K562 (cell line): ENCODE measurements at regions not wholly inside any gene's neighbourhood (a gene's known extent, or its start where the extent isn't known, plus 50 kb on each side); places are given as distances from the start of the nearest gene placed in this dataset.

Experiments used
- ATAC-seq: fragments of 200-7000 bp; cut with Tn5 transposase; 3 replicates; pipeline ENCODE4 v1.9.1; 2020; ENCODE audit warnings: moderate library complexity
- BruUV-seq: library from RNA; stranded (reverse); fragments of 400-500 nt; replicated peaks from 2 replicates; lab custom pipeline; 2021; lab: Mats Ljungman, UMichigan
- CTCF ChIA-PET: fragments of 300-600 bp; formaldehyde crosslinking; extraction: SDS; loops from one replicate; lab custom pipeline; 2021; ENCODE audit warnings: low intra/inter-chr PET ratio; lab: Yijun Ruan, JAX
- POLR2A ChIA-PET: fragments of 300-600, 350-650 bp; sonication (Branson Sonifier 250); formaldehyde crosslinking; extraction: SDS; loops from one replicate; lab custom pipeline; 2021; ENCODE audit warnings: antibody characterized with exemption, inconsistent platforms; lab: Yijun Ruan, JAX
- DNase-seq, 4 experiments: peaks; one replicate each; pipeline versions ENCODE4 v3.0.0 to v3.0.0-alpha.2; 2011 to 2018; ENCODE audit warnings: low spot score in 3 of 4, mixed read lengths in 3 of 4; ENCODE audit errors: extremely low read depth in 1 of 4
- FAIRE-seq: peaks from 2 replicates; lab custom pipeline; 2011; peaks lifted over from hg19 to GRCh38; lab: Jason Lieb, UNC
- H2AFZ ChIP-seq: 2 replicates; pipeline ENCODE4 v1.6.0; 2011; ENCODE audit warnings: low read depth, low read length, control low read depth, inconsistent platforms
- H3K27ac ChIP-seq: fragments of 200-600 bp; 3 replicates; pipeline ENCODE4 v1.8.0; 2011; ENCODE audit warnings: low read depth, mild to moderate bottlenecking, control low read depth, inconsistent platforms, low read length, moderate library complexity, mixed read lengths; ENCODE audit errors: extremely low read depth
- H3K27me3 ChIP-seq, 2 experiments: fragments of 300-600 bp in 1 of 2; 2 replicates in 1 of 2; 3 replicates in 1 of 2; pipeline versions ENCODE4 v1.6.0 to v1.8.0; 2011; ENCODE audit warnings: inconsistent platforms in 2 of 2, low read length in 2 of 2, mild to moderate bottlenecking in 1 of 2, mixed read lengths in 1 of 2, moderate library complexity in 1 of 2; ENCODE audit not compliant: control insufficient read depth in 2 of 2, insufficient read depth in 2 of 2
- H3K36me3 ChIP-seq: fragments of 300-600 bp; 3 replicates; pipeline ENCODE4 v1.8.0; 2011; ENCODE audit warnings: mild to moderate bottlenecking, low read length, inconsistent platforms; ENCODE audit not compliant: control insufficient read depth, insufficient read depth
- H3K4me1 ChIP-seq, 2 experiments: fragments of 200-600 bp in 1 of 2; replicated peaks in 1 of 2; 2 replicates in 1 of 2; 3 replicates in 1 of 2; pipeline versions ENCODE4 v1.5.1 to v1.8.0; 2011; ENCODE audit warnings: inconsistent platforms in 2 of 2, low read length in 2 of 2, mild to moderate bottlenecking in 1 of 2, mixed read lengths in 1 of 2, moderate library complexity in 1 of 2; ENCODE audit not compliant: control insufficient read depth in 2 of 2, insufficient read depth in 2 of 2
- H3K4me2 ChIP-seq: 2 replicates; pipeline ENCODE4 v1.6.1; 2011; ENCODE audit warnings: low read length, control low read depth, inconsistent platforms, mixed read lengths; ENCODE audit not compliant: insufficient read depth
- H3K4me3 ChIP-seq: fragments of 200-600 bp; sonication (generic), shearing (Covaris generic); 2 replicates; pipeline ENCODE4 v1.5.1; 2016; ENCODE audit warnings: control low read depth, inconsistent platforms
- H3K79me2 ChIP-seq: fragments of 200-600 bp; 3 replicates; pipeline ENCODE4 v1.8.0; 2011; ENCODE audit warnings: low read length, inconsistent platforms; ENCODE audit not compliant: control insufficient read depth, insufficient read depth
- H3K9ac ChIP-seq, 2 experiments: 2 replicates each; pipeline versions ENCODE4 v1.6.0 to v1.6.1; 2011; ENCODE audit warnings: low read depth in 2 of 2, low read length in 2 of 2, control low read depth in 1 of 2, inconsistent platforms in 1 of 2, mild to moderate bottlenecking in 1 of 2, mixed read lengths in 1 of 2; ENCODE audit not compliant: insufficient read depth in 1 of 2
- H3K9me1 ChIP-seq: one replicate; pipeline ENCODE4 v1.6.0; 2011; ENCODE audit warnings: inconsistent platforms, mild to moderate bottlenecking, low read length, moderate library complexity; ENCODE audit not compliant: control insufficient read depth, insufficient read depth
- H3K9me3 ChIP-seq: replicated peaks from 2 replicates; pipeline ENCODE4 v1.5.1; 2011; ENCODE audit warnings: low read depth, low read length, inconsistent platforms; ENCODE audit not compliant: control insufficient read depth, insufficient read depth
- H4K20me1 ChIP-seq: replicated peaks from 2 replicates; pipeline ENCODE4 v1.6.1; 2011; ENCODE audit warnings: low read length, inconsistent platforms, mixed read lengths; ENCODE audit not compliant: control insufficient read depth, insufficient read depth
- ARNT ChIP-seq, 2 experiments: fragments of 450-650 bp; IDR thresholded peaks; 2 replicates each; pipeline ENCODE4 v1.6.1; 2016; ENCODE audit warnings: mild to moderate bottlenecking in 1 of 2
- CXXC5 ChIP-seq: fragments of 250-450 bp; sonication (Bioruptor Pico); IDR thresholded peaks from 2 replicates; pipeline ENCODE4 v1.8.0; 2022; ENCODE audit warnings: inconsistent platforms, mild to moderate bottlenecking, moderate library complexity
- DDX20 ChIP-seq: fragments of 450-650 bp; IDR thresholded peaks from 2 replicates; pipeline ENCODE4 v1.6.1; 2016; ENCODE audit warnings: missing genetic modification characterization, low read depth, mild to moderate bottlenecking, missing compliant biosample characterization, moderate library complexity
- ELF2 ChIP-seq: fragments of 250-450 bp; sonication (Bioruptor Pico); IDR thresholded peaks from 2 replicates; pipeline ENCODE4 v1.5.0; 2021; ENCODE audit warnings: mild to moderate bottlenecking
- FOS ChIP-seq: IDR thresholded peaks from 3 replicates; pipeline ENCODE4 v1.6.1; 2011; ENCODE audit not compliant: insufficient read length; ENCODE audit errors: extremely low read depth
- HDAC6 ChIP-seq: IDR thresholded peaks from 2 replicates; pipeline ENCODE4 v1.6.1; 2012; ENCODE audit warnings: low read depth, mild to moderate bottlenecking, control low read depth, inconsistent platforms, low read length, moderate library complexity
- NUFIP1 ChIP-seq: fragments of 450-650 bp; IDR thresholded peaks from 2 replicates; pipeline ENCODE4 v1.6.1; 2018; ENCODE audit not compliant: partially characterized antibody
- RBM15 ChIP-seq: fragments of 200-400 bp; formaldehyde crosslinking; IDR thresholded peaks from 2 replicates; pipeline ENCODE4 v1.6.1; 2018; ENCODE audit warnings: mild to moderate bottlenecking, low read length, moderate library complexity; ENCODE audit not compliant: insufficient read depth
- ZNF780A ChIP-seq: fragments of 250-450 bp; sonication (Bioruptor Pico); IDR thresholded peaks from 2 replicates; pipeline ENCODE4 v1.5.0; 2021; ENCODE audit warnings: mild to moderate bottlenecking
- WGBS: fragments of 100-300 bp; shearing (Covaris generic); methylation state at CpG from one replicate; pipeline ENCODE4 v1.1.6; 2016; ENCODE audit warnings: low coverage, mixed read lengths; ENCODE audit not compliant: insufficient coverage; ENCODE audit errors: missing lambda C conversion rate; 5-methylcytosine and 5-hydroxymethylcytosine counted together
- in situ Hi-C: fragments of 300-500 bp; cut with MboI; formaldehyde crosslinking; loops from 4 replicates; pipeline ENCODE4 v1.15.0; 2018; ENCODE audit warnings: inconsistent platforms, mixed read lengths
- intact Hi-C: fragments of 100-400 bp; cut with micrococcal nuclease; formaldehyde crosslinking; loops from 2 replicates; pipeline ENCODE4 v1.14.2; 2022
- TF ChIP-seq, protein P1 (sequence below): sonication (generic); formaldehyde crosslinking; IDR thresholded peaks from 2 replicates; pipeline ENCODE4 v1.8.0; 2023; ENCODE audit warnings: mild to moderate bottlenecking, missing genetic modification reagents
- TF ChIP-seq, protein P2 (sequence below), 2 experiments: fragments of 450-650 bp in 1 of 2; IDR thresholded peaks; 2 replicates each; pipeline ENCODE4 v1.6.1; 2011 to 2017; ENCODE audit warnings: low read depth in 2 of 2, antibody characterized with exemption in 1 of 2, borderline replicate concordance in 1 of 2, low read length in 1 of 2, mild to moderate bottlenecking in 1 of 2, mixed read lengths in 1 of 2; ENCODE audit not compliant: control insufficient read depth in 1 of 2

DNA sequence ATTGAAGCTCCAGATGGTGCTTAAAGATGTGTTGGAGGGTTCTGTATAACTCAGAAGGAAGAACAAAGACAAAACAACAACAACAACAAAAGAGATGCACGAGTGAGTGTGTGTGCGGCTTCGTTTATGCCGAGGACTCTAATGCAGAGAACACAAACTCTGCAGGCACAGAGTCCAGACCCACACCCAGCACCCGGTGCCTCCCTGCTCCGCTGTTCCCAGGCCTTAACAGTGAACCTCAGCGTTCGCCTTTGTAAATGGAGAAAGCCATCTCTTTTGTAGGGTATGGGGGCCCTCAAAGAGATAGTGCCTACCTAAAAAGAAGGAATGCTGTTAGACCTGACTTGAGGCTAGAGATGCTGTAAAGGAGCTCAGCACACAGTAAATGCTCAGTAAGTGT lies 243.3 kb downstream of the ERMARD start (continued):
- TF ChIP-seq ELF2 (no peak), CXXC5 (CRISPR knock-in tag) (no peak), NUFIP1 (no peak), RBM15 (no peak), ARNT (IDR thresholded peaks at IDR 0.05) (no peak), HDAC6 (no peak)
- TF ChIP-seq, all 486 proteins: peak for 0

DNA sequence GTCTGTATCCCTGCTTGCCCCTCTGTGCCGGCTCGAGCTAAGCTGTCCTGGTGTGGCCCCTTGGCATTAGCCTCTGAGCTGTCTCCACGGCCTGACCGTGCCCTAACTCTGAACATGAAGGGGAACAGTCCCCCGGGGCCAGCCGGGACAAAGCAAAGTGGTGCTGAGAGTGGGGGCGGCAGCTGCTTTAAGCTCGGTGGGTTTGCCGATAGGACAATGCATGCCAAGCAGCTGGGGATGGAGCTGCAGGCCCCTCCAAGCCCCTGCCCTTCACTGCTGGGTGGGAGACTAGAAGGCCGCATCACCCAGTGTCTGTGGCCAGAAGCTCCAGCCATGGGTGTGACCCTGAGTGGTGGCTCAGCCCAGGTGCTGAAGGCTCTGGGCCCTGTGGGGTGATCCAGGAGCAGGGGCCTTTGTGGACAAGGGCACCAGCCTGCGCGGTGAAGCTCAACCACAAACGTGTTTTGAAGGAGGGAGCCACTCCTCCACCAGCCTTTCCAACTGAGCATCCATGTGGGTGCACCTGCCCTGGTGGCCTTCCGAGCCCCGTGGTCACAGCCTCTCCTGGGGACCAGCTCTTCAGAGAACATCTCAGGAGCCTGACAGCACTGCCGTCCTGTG lies 242.5 kb downstream of the ERMARD start:
- no peak overlapping the region for H3K4me3 ChIP-seq
- intact Hi-C loops, result no loop called here
- FAIRE-seq, result no peak
- WGBS, result under 1% methylated on average over 16 of the region's 16 CpGs
- H3K4me1 ChIP-seq, result peaks cover 0 to 3% of the 10 kb centered on the region in 2 experiments; a peak in 2 of 5 replicates
- no peak overlapping the region for H3K4me2 ChIP-seq
- ATAC-seq, result no peak
- no peak for DNase-seq
- H3K9ac ChIP-seq, result no peak overlapping the region; a peak in 1 of 4 replicates
- H4K20me1 ChIP-seq, result no peaks in the 10 kb centered on the region; the same call in 1 of the 2 replicates
- in situ Hi-C loops, result no loop called here
- no peaks in the 10 kb centered on the region for H3K9me3 ChIP-seq
- CTCF ChIA-PET, result no interaction called here
- no peak overlapping the region for H3K27ac ChIP-seq
- H3K9me1 ChIP-seq, result no peaks in the 10 kb centered on the region
- no peaks in the 10 kb centered on the region for H3K79me2 ChIP-seq
- no peak for TF ChIP-seq DDX20 (tag)
- TF ChIP-seq FOS, result no peak
- TF ChIP-seq ZNF780A, result no peak
- TF ChIP-seq, protein P1, sequence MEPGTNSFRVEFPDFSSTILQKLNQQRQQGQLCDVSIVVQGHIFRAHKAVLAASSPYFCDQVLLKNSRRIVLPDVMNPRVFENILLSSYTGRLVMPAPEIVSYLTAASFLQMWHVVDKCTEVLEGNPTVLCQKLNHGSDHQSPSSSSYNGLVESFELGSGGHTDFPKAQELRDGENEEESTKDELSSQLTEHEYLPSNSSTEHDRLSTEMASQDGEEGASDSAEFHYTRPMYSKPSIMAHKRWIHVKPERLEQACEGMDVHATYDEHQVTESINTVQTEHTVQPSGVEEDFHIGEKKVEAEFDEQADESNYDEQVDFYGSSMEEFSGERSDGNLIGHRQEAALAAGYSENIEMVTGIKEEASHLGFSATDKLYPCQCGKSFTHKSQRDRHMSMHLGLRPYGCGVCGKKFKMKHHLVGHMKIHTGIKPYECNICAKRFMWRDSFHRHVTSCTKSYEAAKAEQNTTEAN, result no peak
- TF ChIP-seq, protein P2, sequence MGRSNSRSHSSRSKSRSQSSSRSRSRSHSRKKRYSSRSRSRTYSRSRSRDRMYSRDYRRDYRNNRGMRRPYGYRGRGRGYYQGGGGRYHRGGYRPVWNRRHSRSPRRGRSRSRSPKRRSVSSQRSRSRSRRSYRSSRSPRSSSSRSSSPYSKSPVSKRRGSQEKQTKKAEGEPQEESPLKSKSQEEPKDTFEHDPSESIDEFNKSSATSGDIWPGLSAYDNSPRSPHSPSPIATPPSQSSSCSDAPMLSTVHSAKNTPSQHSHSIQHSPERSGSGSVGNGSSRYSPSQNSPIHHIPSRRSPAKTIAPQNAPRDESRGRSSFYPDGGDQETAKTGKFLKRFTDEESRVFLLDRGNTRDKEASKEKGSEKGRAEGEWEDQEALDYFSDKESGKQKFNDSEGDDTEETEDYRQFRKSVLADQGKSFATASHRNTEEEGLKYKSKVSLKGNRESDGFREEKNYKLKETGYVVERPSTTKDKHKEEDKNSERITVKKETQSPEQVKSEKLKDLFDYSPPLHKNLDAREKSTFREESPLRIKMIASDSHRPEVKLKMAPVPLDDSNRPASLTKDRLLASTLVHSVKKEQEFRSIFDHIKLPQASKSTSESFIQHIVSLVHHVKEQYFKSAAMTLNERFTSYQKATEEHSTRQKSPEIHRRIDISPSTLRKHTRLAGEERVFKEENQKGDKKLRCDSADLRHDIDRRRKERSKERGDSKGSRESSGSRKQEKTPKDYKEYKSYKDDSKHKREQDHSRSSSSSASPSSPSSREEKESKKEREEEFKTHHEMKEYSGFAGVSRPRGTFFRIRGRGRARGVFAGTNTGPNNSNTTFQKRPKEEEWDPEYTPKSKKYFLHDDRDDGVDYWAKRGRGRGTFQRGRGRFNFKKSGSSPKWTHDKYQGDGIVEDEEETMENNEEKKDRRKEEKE (IDR thresholded peaks at IDR 0.05; ENCODE audit: borderline replicate concordance in 1 of 2, control insufficient read depth in 1 of 2, low read depth in 2 of 2, low read length in 1 of 2), result no peak
- POLR2A ChIA-PET, result interaction anchor here (0.7 kb wide), 1 partner anchor 32 kb away, joined by 3 read pairs; no protein-coding TSS in a partner anchor
- H3K36me3 ChIP-seq, result no peaks in the 10 kb centered on the region
- peaks cover 14 to 56% of the 10 kb centered on the region in 2 experiments; a peak in 4 of 5 replicates for H3K27me3 ChIP-seq
- no peak overlapping the region for H2AFZ ChIP-seq
- no TSS peak for BruUV-seq
